HEK293T (cell line): ENCODE measurements at regions not wholly inside any gene's neighbourhood (a gene's known extent, or its start where the extent isn't known, plus 50 kb on each side); places are given as distances from the start of the nearest gene placed in this dataset.

ENCODE experiments used
- ARNT ChIP-seq: fragments of 450-650 bp; IDR thresholded peaks from 2 replicates; pipeline ENCODE4 v1.6.1; 2017; ENCODE audit warnings: mild to moderate bottlenecking
- ELF4 ChIP-seq: fragments of 450-650 bp; IDR thresholded peaks from 2 replicates; pipeline ENCODE4 v1.6.1; 2017; ENCODE audit warnings: antibody characterized with exemption
- FOXA1 ChIP-seq: fragments of 450-650 bp; IDR thresholded peaks from 2 replicates; pipeline ENCODE4 v1.6.1; 2016; ENCODE audit warnings: mild to moderate bottlenecking
- FOXK2 ChIP-seq: fragments of 450-650 bp; IDR thresholded peaks from 2 replicates; pipeline ENCODE4 v1.6.1; 2016; ENCODE audit warnings: mild to moderate bottlenecking
- FOXM1 ChIP-seq: fragments of 450-650 bp; IDR thresholded peaks from 2 replicates; pipeline ENCODE4 v1.6.1; 2017; ENCODE audit warnings: mild to moderate bottlenecking, borderline replicate concordance
- LEF1 ChIP-seq: fragments of 450-650 bp; IDR thresholded peaks from 2 replicates; pipeline ENCODE4 v1.6.1; 2017; ENCODE audit warnings: mild to moderate bottlenecking, borderline replicate concordance
- SUZ12 ChIP-seq: fragments of 450-650 bp; IDR thresholded peaks from 2 replicates; pipeline ENCODE4 v1.6.1; 2016; ENCODE audit warnings: mild to moderate bottlenecking
- ZNF384 ChIP-seq: fragments of 450-650 bp; IDR thresholded peaks from 2 replicates; pipeline ENCODE4 v1.6.1; 2016
- TF ChIP-seq, protein P1 (sequence below): fragments of 450-650 bp; IDR thresholded peaks from 2 replicates; pipeline ENCODE4 v1.6.1; 2016

DNA sequence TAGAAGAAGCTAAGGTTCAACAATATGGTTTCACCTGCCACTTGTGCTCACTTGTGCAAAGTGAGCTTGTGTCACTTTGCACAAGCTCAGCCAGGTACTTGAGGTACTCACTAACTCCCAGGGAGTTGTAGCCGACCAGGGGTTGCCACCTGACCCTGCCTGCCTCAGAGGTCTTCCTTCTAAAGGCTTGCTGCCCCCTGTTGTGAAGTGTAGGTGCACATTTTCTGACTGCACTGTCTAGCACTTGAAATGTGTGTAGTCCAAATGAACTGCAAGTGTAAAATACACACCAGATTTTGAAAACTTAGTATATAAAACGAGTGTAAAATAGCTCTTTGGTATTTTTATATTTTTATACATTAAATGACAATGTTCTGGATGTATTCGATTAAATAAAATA is 230.8 kb downstream of the DLEU7 start:
- TF ChIP-seq ELF4 (no peak), FOXK2 (no peak), FOXA1 (no peak), SUZ12 (no peak), ARNT (no peak), LEF1 (no peak), ZNF384 (no peak), FOXM1 (no peak)
- TF ChIP-seq, protein P1, sequence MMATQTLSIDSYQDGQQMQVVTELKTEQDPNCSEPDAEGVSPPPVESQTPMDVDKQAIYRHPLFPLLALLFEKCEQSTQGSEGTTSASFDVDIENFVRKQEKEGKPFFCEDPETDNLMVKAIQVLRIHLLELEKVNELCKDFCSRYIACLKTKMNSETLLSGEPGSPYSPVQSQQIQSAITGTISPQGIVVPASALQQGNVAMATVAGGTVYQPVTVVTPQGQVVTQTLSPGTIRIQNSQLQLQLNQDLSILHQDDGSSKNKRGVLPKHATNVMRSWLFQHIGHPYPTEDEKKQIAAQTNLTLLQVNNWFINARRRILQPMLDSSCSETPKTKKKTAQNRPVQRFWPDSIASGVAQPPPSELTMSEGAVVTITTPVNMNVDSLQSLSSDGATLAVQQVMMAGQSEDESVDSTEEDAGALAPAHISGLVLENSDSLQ, result no peak
